Head of caudate nucleus (tissue), 42 donors: ENCODE measurements at regions not wholly inside any gene's neighbourhood (a gene's known extent, or its start where the extent isn't known, plus 50 kb on each side); places are given as distances from the start of the nearest gene placed in this dataset.

Source experiments
- DNase-seq, 42 donors: peaks; one replicate each; pipeline versions ENCODE4 v3.0.0 to v3.0.0-alpha.2; 2020 to 2021; ENCODE audit warnings: mixed read lengths in 7 of 42
- intact Hi-C: fragments of 100-400 bp; cut with DNase I; formaldehyde crosslinking; loops from one replicate; pipeline ENCODE4 v1.15.0; 2022

DNA sequence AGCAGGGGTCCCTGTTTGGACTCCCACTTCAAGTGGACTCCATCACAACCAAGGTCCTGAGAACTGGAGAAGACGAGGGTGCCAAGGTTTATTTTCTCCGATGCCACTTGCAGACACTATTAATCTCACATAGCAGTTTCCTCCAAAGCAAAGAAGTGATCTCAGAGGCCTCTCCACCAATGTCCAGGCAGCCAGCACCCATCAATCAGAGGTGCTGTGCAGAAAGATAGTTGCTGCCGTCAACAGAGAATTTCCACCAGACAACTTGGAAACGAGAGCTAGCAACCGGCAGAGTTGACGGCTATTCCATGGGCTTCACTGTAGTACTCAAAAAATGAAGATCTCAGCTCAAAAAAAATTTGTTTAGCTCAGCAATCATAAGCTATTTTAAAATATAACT lies 438.6 kb upstream of the PFKP start:
- intact Hi-C loops = no loop called here
- DNase-seq = no peak

DNA sequence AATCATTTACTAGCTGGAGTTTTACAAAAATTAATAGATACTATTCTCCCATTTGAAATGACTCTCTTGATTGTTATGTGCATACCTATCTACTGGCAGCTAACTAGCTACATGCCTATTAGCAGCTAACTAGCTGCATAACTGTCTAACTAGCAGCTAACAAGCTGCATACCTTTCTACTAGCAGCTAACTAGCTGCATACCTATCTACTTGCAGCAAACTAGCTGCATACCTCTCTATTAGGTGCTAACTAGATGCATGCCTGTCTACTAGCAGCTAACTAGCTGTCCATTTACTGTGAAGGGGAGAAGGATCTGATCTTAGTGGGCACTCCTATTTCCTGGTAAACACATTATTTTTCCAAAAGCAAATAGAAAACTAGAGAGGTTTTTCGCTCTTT lies 439.4 kb upstream of the PFKP start:
- intact Hi-C loops = no loop called here
- DNase-seq = no peak

DNA sequence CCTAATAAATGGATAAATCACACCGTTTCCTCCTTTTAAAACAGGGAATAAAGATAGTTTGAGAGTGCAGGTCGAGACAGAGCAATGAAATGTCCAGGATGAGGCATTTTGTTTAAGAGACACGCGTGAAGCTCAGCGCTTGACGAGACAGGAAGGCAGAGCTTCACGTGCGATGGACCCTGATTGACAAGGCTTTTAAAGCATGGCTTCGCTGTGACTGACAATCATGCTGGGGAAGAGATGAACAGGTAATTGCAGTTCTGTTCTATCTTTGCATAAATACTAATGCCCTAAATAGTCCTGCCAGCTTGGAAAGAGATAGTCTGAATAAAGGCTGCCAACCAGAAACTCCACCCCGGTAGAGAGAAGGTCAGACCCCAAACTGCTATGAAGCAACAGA lies 442.3 kb upstream of the PFKP start:
- intact Hi-C loops = no loop called here

DNA sequence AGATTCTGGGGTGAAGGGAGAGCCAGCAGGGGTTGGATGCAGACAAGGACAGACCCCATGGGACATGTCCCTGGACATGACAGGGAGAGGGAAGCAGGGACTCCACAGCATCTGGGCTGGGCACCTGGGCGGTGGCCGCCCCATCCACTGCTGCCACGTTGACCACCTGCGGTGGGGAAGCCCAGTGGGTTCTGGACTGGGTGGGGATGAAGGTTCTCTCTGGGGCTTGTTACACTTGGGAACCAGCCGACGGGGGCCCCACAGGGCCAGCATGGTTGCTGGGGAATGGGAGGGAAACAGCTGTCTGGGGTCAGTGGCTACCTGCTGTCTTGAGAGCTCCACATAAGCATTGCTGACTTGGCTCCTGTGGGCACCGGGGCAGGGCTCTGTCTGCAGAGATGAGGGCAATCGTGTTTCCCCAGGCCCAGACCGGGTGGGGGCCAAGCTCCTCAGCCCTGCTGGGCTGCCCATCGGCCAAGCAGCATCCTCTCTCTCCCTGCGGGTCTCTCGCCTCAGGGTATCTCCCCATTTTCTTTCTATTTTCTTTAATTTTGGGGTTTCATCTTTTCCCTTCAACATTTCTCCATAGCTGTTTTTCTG lies 443.6 kb upstream of the PFKP start:
- DNase-seq = no peak
- intact Hi-C loops = no loop called here

More for the DNA sequence above, 442.3 kb upstream of the PFKP start:
- DNase-seq = no peak

DNA sequence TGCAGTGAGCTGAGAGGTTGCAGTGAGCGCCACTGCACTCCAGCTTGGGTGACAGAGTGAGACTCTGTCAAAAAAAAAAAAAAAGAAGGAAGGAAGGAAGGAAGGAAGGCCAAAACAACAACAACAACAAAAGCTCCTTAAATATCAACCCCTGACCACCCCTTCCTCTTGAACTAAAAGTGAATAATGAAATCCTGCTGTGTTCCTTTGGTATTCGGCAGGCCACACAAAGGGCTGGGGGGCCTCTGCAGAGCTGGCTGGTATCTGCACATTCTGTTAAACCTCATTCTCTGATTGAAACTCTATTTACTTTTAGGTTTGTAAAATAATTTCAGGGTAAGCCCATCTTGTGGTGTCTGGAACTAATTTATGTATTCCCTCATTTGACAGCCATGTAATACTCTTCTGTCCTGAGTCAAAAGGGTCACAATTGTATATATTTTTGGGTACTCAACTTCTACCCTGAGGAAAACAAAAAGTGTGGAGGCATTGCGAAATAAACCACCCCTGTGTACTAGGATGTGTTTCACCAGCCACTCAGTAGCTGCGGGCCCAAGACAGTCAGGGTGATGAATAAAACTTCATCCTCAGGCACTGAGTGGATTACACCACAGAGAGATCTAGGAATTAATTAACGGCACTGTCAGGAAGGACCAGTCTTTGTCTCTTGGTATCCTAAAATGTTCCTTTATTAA lies 446.4 kb upstream of the PFKP start:
- intact Hi-C loops = no loop called here
- no peak for DNase-seq

DNA sequence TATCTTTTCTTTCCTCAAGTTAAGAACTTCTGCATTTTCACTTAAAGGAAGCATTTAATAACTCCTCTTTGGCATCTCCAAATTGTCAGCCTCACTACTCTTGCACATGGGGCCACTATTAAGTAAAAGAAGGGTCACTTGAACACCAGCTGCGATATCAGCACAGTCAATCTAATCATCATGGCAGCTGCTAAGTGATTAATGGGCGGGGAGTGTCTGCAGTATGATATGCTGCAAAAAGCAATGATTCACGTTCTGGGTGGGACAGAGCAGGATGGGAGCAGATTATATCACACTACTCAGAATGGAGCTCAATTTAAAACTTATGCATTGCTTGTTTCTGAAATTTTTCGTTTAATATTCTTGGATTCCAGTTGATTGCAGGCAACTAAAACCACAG lies 447.4 kb upstream of the PFKP start:
- no peak for DNase-seq
- intact Hi-C loops = no loop called here

DNA sequence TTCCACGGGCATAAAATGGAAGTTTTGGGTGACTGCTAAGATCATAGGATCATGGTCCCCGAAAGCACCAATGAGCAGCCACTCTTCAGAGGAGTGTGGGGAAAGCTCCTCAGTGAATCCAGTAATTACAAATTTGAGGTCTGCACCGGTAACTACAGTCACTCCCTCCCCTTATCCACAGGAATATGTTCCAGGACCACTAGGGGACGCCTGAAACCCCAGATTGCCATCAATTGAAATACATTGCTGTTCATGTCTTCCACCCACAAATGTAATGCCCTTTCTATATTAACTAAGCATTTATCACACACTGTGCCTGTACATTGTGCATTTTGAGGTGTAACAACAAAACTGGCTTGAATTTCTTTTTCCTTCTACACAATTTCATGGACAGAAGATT lies 447.9 kb upstream of the PFKP start:
- no peak for DNase-seq
- intact Hi-C loops = no loop called here

DNA sequence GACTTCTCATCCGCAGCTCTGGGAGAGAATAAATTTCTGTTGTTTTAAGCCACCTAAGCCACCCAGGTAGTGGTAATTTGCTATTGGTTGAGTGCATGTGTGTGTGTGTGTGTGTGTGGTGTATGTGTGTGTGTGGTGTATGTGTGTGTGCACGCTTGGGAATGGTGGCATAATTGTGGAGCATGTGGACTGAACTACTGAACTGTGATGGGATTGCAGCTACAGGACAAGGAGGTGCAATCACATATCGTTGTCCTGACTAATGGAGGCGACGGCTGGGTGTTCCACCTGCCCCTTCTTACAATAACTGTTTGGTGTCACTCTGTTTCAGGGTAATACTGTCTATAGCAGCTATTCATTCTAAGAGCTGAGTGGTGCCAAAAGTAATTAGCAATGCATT lies 448.7 kb upstream of the PFKP start:
- intact Hi-C loops = no loop called here
- DNase-seq = no peak

DNA sequence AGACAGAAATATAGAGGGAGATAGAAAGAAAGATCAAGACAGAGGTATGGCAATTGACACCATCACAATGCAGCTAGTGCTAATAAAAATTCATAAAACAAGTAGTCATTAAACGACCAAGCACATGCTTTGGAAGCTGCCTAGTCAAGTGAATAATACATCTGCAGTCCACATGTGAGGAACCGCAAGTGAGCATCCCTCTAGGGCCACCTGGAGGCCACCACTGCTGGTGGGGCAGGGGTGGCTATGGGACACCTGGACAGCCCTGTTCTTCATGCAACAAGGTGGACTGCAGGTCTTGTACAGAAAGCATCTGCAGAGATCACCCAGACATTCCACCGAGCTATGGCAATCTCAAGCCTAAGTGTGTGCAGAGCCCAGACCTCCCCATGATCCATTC lies 451.1 kb upstream of the PFKP start:
- no peak for DNase-seq
- intact Hi-C loops = no loop called here

DNA sequence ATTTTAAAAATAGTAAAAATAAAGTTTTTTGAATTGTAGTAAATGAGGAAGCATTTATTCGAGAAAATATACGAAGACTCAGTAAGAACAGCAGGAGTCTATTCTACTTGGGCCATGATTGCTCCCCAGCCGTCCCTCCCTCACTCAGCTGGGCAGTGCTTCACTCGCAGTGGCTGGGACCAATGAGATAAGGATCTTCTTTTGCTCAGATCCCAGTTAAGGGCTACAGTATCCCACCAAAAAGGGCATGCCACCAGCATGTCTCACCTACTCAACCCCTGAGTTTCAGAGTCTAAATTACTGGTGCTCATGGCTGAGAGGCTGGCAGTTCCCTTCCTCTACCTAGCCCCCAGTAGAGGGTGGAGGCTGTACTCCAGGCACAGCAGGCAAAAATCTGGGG lies 455.7 kb upstream of the PFKP start:
- DNase-seq = no peak

DNA sequence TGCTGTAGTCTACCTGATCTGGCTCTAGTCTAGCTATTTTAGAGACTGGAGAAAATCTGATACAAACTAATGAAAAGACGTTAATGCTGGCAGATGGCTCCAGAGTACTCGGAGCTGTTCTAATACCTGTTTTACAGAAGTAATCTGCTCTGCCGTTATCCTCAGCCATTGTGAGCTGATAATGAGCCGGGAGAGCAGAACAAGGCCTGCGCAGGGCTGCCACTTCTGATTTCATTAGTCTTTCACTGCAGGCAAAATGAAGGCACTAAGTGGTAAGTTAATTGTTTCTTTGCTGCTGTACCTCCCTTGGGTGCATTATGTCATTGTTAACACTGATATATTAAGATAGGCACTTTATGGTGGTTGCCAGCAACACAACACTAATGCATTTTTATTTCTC lies 456.4 kb upstream of the PFKP start:
- intact Hi-C loops = no loop called here
- no peak for DNase-seq

More for the DNA sequence above, 455.7 kb upstream of the PFKP start:
- intact Hi-C loops = no loop called here

DNA sequence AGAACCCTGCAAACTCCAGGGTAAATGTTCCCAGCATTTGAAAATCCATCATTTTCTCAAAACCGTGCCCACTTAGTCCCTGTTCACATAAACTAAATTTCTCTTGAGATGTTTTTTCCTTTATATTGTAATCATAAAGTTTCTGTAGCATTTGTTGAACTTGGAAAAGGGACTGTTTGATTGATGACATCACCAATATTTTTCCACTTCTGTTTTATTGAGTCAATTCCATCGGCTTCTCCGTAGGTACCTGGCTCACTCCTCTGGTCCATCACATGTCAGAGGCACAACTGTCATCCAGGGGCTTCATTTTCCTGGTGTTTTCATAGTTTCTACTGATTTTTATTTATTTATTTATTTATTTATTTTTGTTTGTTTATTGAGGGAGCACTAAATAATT lies 462.5 kb upstream of the PFKP start:
- intact Hi-C loops = no loop called here
- no peak for DNase-seq

DNA sequence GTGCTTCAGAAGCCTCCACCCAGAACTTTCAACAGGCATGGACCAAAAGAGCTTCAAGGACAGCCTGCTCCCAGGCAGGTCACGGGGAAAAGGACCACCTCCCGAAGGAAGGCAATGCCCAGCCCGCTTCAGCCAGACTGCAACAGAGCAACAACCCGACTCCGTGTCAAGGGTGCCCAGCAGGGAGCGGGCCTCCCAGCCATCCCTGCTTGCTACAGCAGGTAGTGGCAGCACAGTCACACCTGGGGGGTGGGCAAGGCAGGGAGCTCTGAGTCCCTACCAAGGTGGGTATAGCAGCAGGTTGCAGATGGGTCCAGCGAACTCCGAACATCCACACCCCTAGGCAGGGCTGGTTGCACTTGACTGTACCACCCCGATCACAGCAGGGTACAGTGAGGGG lies 467.8 kb upstream of the PFKP start:
- intact Hi-C loops = no loop called here

DNA sequence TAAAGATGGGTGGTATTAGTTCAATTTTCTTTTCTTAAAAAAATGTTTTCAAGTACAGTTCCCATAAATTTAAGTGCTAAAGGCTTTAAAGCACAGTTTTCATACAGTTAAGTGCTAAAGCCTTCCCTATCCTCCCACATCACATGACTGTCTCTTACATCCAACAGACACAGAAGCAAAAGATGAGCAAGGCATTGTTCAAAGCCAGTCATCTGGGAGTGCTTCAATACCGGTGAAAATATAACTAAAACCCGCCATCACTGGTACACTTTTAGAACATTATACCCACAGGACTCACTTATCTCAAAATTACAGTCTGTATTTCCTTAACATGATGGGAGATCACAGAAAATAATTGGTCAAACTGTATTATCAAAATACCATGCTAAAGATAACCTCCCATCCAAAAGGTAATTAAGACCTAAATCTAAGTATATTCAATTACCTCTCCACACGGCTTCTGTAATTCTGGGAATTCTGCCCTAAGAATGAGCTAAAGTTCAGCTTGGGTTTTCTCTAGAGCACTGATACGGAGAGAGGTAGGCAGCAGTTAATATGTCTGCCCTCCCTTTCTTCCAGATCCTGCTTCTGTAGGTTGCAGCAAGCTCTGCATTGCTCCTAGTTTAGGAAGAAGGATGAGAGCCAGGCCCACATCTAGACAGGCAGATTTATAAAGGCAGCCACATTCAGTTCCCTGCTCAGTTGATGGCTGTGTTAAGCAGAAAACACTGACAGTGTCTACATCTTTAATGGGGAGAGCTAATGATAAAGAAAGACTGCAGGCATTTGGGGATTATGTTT lies 474.8 kb upstream of the PFKP start:
- no peak for DNase-seq
- intact Hi-C loops = no loop called here

More for the DNA sequence above, 467.8 kb upstream of the PFKP start:
- no peak for DNase-seq

DNA sequence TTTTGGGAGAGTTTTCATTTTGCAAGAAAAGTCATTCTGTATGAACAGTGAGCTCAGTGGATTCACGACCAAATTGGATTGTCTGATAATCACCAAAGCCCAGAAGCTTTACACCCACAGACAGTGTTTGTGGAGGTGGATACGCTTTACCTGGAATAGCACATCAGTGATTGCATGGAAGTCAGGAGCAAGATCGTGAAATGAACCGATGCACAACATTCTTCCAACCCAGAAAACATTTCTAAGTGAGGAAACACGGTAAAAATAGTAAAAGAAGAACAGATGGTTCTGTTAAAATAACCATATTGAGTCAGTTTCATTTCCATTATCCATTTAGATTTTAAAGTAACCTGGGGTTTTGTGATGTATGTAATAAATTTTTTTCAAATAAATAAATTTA lies 478.2 kb upstream of the PFKP start:
- intact Hi-C loops = no loop called here
- DNase-seq = no peak

DNA sequence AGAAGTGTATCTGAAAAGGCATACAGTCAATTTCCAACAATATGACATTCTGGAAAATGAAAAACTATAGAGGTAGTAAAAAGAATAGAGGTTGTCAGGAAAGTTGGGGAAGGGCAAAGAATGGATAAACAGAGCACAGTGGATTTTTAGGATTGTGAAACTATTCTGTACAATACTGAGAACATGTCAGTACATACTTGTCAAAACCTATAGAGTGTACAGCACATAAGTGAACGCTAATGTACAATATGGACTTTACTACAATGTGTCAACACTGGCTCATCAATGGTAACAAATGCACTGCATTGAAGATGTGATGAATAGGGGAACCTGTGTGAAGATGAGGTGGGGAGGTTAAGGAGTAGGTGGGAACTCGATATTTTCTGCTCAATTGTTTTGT lies 483.0 kb upstream of the PFKP start:
- intact Hi-C loops = no loop called here
- no peak for DNase-seq

DNA sequence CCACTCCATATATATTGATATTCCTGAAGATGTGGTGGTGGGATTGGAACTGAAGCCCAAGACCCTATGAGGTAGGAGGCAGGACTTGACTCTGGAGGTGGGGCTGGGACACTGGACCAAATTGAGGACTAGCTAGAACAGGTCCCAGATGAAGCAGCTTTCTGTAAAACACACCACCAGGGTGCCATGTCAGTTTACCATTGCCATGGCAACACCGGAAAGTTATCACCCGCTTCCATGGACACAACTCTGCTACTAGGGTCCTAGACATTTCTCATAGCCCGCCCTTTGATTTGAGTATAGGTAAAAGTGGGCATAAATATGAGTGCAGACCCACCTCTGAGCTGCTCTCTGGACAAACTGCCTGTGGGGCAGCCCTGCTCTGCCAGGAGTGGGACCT lies 490.5 kb upstream of the PFKP start:
- DNase-seq = no peak

DNA sequence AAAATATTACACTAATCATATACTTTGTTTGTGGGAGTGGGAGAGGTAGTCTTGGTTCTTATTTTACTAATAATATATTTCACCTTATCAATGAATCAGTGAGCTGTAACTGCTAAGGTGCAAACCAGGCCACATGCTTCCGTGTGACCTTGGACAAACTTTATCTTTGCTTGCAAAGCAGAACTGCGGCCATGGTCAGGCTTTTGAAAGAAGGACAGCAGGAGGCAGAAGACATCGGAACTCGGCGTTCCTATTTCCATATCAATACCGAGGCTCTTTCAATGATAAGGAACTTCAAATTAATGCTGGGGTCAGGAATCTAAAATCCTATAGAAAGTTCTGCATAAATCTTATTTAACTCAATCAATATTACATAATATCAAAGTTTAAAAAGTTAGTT lies 491.9 kb upstream of the PFKP start:
- intact Hi-C loops = no loop called here
- no peak for DNase-seq

More for the DNA sequence above, 490.5 kb upstream of the PFKP start:
- intact Hi-C loops = no loop called here

DNA sequence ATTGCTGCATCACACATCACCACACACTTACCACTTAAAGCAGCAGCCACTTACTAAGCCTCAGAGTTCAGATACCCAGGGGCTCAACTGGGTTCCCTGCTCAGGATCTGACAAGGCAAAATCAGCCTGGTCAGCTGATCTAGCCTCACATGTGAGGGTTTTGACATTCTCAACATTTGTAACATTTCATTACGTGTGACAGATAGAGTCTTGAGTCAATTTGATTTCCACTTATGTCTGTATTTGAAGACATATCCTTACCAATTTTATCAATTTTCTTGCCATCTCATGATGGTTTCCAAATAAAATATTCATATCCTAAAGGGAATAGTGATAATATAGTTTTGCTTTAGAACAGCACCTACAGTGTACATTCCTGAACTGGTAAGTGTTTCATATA lies 494.7 kb upstream of the PFKP start:
- no peak for DNase-seq
- intact Hi-C loops = no loop called here

DNA sequence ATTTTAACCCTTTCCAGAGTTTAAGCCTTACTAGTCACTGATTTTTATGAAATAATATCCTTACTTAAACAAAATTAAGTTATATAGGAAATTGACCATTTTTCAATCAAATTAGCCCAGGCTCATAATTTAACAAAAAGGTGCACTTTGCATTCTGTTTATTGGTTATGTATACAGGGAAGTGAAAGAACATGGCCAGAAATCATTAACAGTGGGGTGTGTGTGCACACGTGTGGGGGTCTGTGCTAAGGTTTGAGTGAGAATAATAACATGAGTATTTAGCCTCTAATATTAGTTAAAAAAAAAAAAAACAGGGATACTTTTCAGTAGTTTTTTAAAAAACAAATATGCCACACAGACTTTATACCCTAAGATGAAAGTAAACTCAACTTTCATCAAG lies 510.5 kb upstream of the PFKP start:
- intact Hi-C loops = no loop called here

DNA sequence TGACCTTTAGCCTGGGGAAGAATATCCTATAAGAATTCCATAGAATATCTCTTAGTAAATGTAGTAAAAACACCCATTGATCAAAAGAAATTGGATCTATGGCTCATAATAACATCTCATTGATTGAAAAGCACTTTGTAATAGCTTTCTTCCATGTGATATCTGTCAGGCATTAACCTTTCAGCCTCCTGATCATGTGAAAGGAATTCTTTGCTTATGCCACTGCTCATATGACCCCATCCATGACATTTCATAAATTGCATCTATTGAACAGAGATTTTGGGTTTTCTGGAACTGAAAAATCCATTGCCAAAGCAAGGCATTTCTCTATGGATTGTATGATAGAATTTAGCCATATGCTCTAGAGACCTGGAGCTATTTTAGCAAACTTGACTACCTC lies 519.3 kb upstream of the PFKP start:
- intact Hi-C loops = no loop called here
- DNase-seq = no peak

More for the DNA sequence above, 510.5 kb upstream of the PFKP start:
- no peak for DNase-seq
